ENCODE measurements at regions not wholly inside any gene's neighbourhood (a gene's known extent, or its start where the extent isn't known, plus 50 kb on each side); places are given as distances from the start of the nearest gene placed in this dataset.

GRCh38 chr19:8938576-8938975, 71.6 kb downstream of the MUC16 start (continued):
- TF ChIP-seq FOXP4 (CRISPR knock-in tag; IDR thresholded peaks at IDR 0.05): no peak
